ENCODE measurements at regions not wholly inside any gene's neighbourhood (a gene's known extent, or its start where the extent isn't known, plus 50 kb on each side); places are given as distances from the start of the nearest gene placed in this dataset.

DNA sequence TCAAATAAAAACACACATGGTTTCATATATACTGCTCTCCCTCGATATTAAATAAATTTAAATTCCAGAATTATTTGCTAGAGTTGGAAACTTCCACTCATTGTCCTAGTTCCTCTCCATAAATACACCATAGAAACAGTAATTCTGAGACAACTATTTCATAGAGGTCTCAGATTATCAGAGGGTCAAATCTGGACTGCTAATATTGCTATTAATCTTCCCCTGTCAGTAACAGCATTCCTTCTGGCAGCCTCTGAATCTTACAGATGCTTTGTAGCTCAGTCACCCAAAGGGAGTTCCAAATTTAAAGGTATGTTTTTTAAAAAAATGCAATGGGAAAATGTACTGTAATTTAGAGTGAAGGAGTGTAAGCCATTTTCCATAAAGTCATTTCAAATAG is 428.8 kb downstream of the PYDC2 start:
- TF ChIP-seq, protein P1, sequence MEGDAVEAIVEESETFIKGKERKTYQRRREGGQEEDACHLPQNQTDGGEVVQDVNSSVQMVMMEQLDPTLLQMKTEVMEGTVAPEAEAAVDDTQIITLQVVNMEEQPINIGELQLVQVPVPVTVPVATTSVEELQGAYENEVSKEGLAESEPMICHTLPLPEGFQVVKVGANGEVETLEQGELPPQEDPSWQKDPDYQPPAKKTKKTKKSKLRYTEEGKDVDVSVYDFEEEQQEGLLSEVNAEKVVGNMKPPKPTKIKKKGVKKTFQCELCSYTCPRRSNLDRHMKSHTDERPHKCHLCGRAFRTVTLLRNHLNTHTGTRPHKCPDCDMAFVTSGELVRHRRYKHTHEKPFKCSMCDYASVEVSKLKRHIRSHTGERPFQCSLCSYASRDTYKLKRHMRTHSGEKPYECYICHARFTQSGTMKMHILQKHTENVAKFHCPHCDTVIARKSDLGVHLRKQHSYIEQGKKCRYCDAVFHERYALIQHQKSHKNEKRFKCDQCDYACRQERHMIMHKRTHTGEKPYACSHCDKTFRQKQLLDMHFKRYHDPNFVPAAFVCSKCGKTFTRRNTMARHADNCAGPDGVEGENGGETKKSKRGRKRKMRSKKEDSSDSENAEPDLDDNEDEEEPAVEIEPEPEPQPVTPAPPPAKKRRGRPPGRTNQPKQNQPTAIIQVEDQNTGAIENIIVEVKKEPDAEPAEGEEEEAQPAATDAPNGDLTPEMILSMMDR (IDR thresholded peaks at IDR 0.05) = no peak
- no peak for TF ChIP-seq POLR2A (IDR thresholded peaks at IDR 0.05)
- H3K36me3 ChIP-seq (ENCODE audit: low read depth, missing control alignments) = no peaks in the 10 kb centered on the region
- no peak overlapping the region for H3K27ac ChIP-seq
- DNase-seq = no peak
- no peak overlapping the region for H3K4me3 ChIP-seq
- no peaks in the 10 kb centered on the region for H3K4me1 ChIP-seq
- no peaks in the 10 kb centered on the region for H3K27me3 ChIP-seq
- 50 to 82% methylated on average over 1 of the region's 1 CpG for WGBS, 2 donors
- intact Hi-C loops (cut with DNase I; ENCODE audit: low total_unique reads) = no loop called here
- H3K9me3 ChIP-seq = no peaks in the 10 kb centered on the region

DNA sequence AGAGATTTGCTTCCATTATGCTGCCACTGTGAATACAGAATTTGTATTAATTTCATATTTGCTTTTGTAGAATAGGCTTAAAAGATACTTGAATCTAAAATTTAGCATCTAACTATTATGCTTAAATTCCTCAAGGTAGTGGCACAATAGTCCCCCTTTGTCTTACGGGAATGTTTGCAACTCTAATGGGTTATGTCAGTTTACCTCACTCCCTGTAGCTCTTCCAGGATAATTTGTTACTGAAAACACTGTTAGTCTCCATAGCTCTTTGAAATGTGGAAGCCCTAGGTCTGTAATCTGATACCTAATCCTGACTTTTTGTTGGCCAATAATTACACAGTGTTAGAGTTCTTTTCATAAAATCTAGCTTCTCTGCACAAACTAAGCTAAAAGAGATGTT is 433.4 kb downstream of the PYDC2 start:
- no peaks in the 10 kb centered on the region for H3K36me3 ChIP-seq (ENCODE audit: low read depth, missing control alignments)
- no peaks in the 10 kb centered on the region for H3K27me3 ChIP-seq
- intact Hi-C loops (cut with DNase I; ENCODE audit: low total_unique reads) = no loop called here
- 67 to 76% methylated on average over 1 of the region's 1 CpG for WGBS, 2 donors
- no peak overlapping the region for H3K4me3 ChIP-seq
- H3K4me1 ChIP-seq = no peaks in the 10 kb centered on the region
- H3K9me3 ChIP-seq = no peaks in the 10 kb centered on the region
- TF ChIP-seq, protein P1 (IDR thresholded peaks at IDR 0.05) = no peak
- TF ChIP-seq POLR2A (IDR thresholded peaks at IDR 0.05) = no peak
- no peak overlapping the region for H3K27ac ChIP-seq
- DNase-seq = no peak

DNA sequence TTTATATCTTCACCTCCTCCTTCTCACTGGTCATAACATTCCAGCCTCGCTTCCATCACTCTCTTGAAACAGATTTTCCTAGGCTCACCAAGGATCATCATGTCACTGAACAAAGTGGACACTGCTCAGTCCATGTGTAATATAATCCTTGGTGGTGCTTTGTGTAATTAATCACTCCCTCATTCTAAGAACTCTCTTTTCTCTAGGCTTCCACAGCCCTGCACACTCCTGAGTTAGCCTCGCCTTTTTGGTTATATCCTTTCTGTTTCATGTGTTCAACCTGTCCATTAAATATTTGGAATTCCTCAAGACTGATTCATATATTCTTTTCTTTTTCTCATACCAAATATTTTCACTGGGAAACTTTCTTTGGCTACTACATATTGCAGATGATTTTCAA is 440.8 kb downstream of the PYDC2 start:
- 88 to 91% methylated on average over 2 of the region's 2 CpGs for WGBS, 2 donors
- Histone ChIP-seq H3K27ac (no peak overlapping the region), H3K9me3 (no peaks in the 10 kb centered on the region), H3K4me1 (no peaks in the 10 kb centered on the region), H3K4me3 (no peak overlapping the region), H3K27me3 (no peaks in the 10 kb centered on the region), H3K36me3 (ENCODE audit: low read depth, missing control alignments) (no peaks in the 10 kb centered on the region)
- TF ChIP-seq, protein P1 (IDR thresholded peaks at IDR 0.05) = no peak
- TF ChIP-seq POLR2A (IDR thresholded peaks at IDR 0.05) = no peak
- DNase-seq = no peak
- intact Hi-C loops (cut with DNase I; ENCODE audit: low total_unique reads) = no loop called here

DNA sequence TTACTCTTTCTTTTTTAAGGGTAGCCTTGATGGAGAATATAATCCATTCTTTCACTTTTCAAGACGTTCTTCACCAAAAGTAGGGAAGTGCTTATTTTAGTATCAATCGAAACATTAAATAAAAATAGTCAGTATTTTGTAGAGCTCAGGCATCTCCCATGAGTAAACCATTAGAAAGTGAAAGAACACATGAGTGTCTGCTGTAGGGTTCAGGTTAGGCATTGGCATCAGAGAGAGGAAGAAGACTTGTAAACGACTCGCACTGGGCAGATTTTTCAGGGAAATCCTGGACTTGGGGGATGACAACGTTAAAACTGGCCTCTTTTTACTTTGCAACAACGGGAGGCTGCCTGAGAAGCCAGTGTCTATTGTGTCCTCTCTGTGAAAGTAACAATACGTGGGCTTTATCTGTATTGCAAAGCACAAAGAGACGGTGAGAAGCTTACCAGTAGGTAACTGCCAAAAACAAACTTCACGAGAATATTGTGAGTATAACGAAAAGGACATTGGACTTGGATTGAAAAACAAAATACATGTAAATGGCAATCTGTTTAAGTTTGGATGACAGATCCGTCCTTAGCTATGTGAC is 451.7 kb downstream of the PYDC2 start:
- Histone ChIP-seq H3K27ac (no peak overlapping the region), H3K4me1 (no peaks in the 10 kb centered on the region), H3K4me3 (no peak overlapping the region), H3K9me3 (no peaks in the 10 kb centered on the region), H3K27me3 (no peaks in the 10 kb centered on the region), H3K36me3 (ENCODE audit: low read depth, missing control alignments) (no peaks in the 10 kb centered on the region)
- no peak for DNase-seq
- WGBS, 2 donors = 50 to 64% methylated on average over 11 of the region's 11 CpGs
- TF ChIP-seq POLR2A (IDR thresholded peaks at IDR 0.05) = no peak
- TF ChIP-seq, protein P1 (IDR thresholded peaks at IDR 0.05) = no peak
- intact Hi-C loops (cut with DNase I; ENCODE audit: low total_unique reads) = no loop called here

DNA sequence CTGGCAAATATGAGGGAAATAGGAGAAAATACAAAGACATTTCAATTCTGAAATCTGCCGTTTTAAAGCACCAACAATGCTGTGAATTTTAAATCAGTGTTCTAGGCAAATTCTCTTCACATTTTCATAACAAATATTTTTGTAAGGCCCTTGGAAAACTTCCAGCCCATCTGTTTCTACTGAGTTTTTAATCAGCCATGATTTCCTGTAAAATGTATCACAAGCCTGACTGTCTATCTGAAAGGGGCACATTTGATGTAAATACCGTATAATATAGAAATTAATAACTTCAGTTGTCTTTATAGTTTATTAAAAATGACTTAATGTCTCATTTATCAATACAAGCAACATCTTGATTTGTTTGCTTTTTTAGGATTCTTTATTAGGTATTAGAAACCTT is 454.7 kb downstream of the PYDC2 start:
- H3K27ac ChIP-seq = no peak overlapping the region
- no peaks in the 10 kb centered on the region for H3K27me3 ChIP-seq
- DNase-seq = no peak
- H3K4me3 ChIP-seq = no peak overlapping the region
- H3K9me3 ChIP-seq = no peaks in the 10 kb centered on the region
- no peaks in the 10 kb centered on the region for H3K36me3 ChIP-seq (ENCODE audit: low read depth, missing control alignments)
- WGBS, 2 donors = 50 to 54% methylated on average over 2 of the region's 2 CpGs
- intact Hi-C loops (cut with DNase I; ENCODE audit: low total_unique reads) = no loop called here
- TF ChIP-seq, protein P1 (IDR thresholded peaks at IDR 0.05) = no peak
- TF ChIP-seq POLR2A (IDR thresholded peaks at IDR 0.05) = no peak
- no peaks in the 10 kb centered on the region for H3K4me1 ChIP-seq
